T-helper 17 cell (primary cell): ENCODE measurements at regions not wholly inside any gene's neighbourhood (a gene's known extent, or its start where the extent isn't known, plus 50 kb on each side); places are given as distances from the start of the nearest gene placed in this dataset.

Experiments used
- ATAC-seq: fragments of 150-1000 bp; cut with Tn5 transposase; 2 replicates; pipeline ENCODE4 v1.10.0; 2021; ENCODE audit warnings: mild to moderate bottlenecking, moderate library complexity
- DNase-seq, 3 donors: peaks; one replicate each; pipeline versions ENCODE4 v3.0.0 to v3.0.0-alpha.2; 2020 to 2021
- H3K9me3 ChIP-seq: one replicate; pipeline ENCODE4 v1.7.0; 2013; ENCODE audit warnings: low read length, mild to moderate bottlenecking; ENCODE audit not compliant: control insufficient read depth, poor library complexity, severe bottlenecking
- H3K27ac Mint-ChIP-seq: one replicate; pipeline ENCODE4 v1.8.0; 2022; ENCODE audit warnings: mild to moderate bottlenecking, moderate library complexity, mixed read lengths
- H3K27me3 Mint-ChIP-seq: one replicate; pipeline ENCODE4 v1.8.0; 2022; ENCODE audit warnings: mixed read lengths
- H3K36me3 Mint-ChIP-seq: one replicate; pipeline ENCODE4 v1.8.0; 2022; ENCODE audit warnings: low read depth, mixed read lengths
- H3K4me1 Mint-ChIP-seq: one replicate; pipeline ENCODE4 v1.8.0; 2022; ENCODE audit warnings: mild to moderate bottlenecking, mixed read lengths
- H3K4me3 Mint-ChIP-seq: one replicate; pipeline ENCODE4 v1.8.0; 2022; ENCODE audit warnings: mild to moderate bottlenecking, moderate library complexity, mixed read lengths

DNA sequence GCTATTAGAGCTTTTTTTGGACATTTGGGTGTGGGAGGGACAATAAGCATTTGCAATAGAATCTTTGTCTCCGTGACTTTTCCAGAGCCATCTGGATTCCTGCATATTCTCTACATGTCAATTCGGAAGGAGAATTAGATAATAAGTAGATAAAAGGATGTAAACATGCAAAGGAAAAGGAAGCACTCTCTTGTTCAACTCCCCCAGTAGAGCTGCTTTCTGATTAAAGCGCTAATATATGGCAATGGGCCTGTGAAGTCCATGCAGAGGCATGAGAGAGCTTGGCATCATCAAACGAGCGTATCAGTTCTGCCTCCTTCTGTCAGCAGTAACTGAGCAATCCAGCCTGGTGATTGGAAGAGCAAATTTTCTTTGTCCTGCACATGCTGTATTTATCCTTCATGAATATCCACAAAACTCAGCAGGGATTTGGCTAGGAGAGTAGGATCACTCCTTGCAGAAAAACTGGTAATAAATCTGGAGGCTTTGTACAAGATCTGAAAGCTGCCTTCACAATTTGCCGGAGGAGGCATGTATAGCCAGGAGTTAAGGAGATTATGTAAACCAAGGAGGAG is 1752.9 kb downstream of the MAT2B start:
- Mint-ChIP-seq H3K27ac (no peak overlapping the region), H3K27me3 (no peaks in the 10 kb centered on the region)
- no peak for ATAC-seq

DNA sequence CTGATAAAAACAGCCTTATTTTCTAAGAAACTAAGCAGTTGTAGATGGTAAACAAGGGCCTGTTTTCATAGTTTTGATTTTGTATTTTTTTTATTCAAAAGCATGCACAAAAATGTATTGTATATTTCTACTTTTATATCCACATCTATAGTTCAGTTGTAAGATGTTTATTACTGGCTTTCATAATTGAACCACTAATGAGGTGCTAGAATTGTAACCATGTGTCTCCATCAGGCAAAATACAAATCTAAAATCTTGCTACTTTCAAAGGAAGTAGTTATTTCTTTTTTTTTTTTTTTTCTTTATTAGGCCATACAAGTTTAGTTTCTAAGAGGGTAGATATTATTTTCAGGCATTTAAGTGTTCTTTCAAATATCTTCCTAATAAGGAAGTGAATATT is 1755.0 kb downstream of the MAT2B start:
- Mint-ChIP-seq H3K36me3 (no peaks in the 10 kb centered on the region), H3K27me3 (no peaks in the 10 kb centered on the region), H3K4me1 (no peaks in the 10 kb centered on the region), H3K27ac (no peak overlapping the region), H3K4me3 (no peak overlapping the region)
- DNase-seq: no peak
- ATAC-seq: no peak
- H3K9me3 ChIP-seq: peaks cover 3% of the 10 kb centered on the region

More for the DNA sequence above, 1752.9 kb downstream of the MAT2B start:
- no peaks in the 10 kb centered on the region for H3K36me3 Mint-ChIP-seq
- no peaks in the 10 kb centered on the region for H3K4me1 Mint-ChIP-seq
- no peak overlapping the region for H3K4me3 Mint-ChIP-seq
- H3K9me3 ChIP-seq: peaks cover 3% of the 10 kb centered on the region
- no peak for DNase-seq

GRCh38 chr5:165263536-165263935 is 1758.1 kb downstream of the MAT2B start:
- Mint-ChIP-seq H3K27me3 (no peaks in the 10 kb centered on the region), H3K4me3 (no peak overlapping the region), H3K4me1 (no peaks in the 10 kb centered on the region), H3K27ac (no peak overlapping the region), H3K36me3 (no peaks in the 10 kb centered on the region)
- DNase-seq (no peak), ATAC-seq (no peak)
- peaks cover 3% of the 10 kb centered on the region for H3K9me3 ChIP-seq

DNA sequence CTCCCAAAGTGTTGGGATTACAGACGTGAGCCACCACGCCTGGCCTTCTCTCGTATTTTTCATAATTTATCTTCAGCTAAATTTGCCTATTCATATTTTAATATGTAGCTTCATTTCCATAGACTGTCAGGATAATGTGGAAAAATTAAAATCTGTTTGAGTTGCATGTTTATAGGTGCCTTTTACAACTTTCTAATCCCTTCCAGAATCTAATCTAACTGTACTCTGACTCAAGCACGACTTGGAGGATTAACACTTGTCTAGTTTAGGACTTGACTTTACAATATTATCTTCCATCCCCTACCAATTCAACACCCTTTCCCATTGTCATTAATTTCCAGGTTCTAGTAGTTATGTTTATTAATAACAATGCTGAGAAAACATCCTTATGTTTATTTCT is 1761.5 kb downstream of the MAT2B start:
- no peaks in the 10 kb centered on the region for H3K27me3 Mint-ChIP-seq
- ATAC-seq: no peak
- no peak for DNase-seq
- H3K4me3 Mint-ChIP-seq: no peak overlapping the region
- no peaks in the 10 kb centered on the region for H3K4me1 Mint-ChIP-seq
- H3K27ac Mint-ChIP-seq: no peak overlapping the region
- H3K9me3 ChIP-seq: no peaks in the 10 kb centered on the region
- no peaks in the 10 kb centered on the region for H3K36me3 Mint-ChIP-seq

- H3K4me1 Mint-ChIP-seq: no peaks in the 10 kb centered on the region
- H3K9me3 ChIP-seq: no peaks in the 10 kb centered on the region
- H3K36me3 Mint-ChIP-seq: no peaks in the 10 kb centered on the region
- ATAC-seq: no peak
- DNase-seq: no peak
- H3K27ac Mint-ChIP-seq: no peak overlapping the region
- no peak overlapping the region for H3K4me3 Mint-ChIP-seq
- H3K27me3 Mint-ChIP-seq: no peaks in the 10 kb centered on the region
Measured at GRCh38 chr5:165272436-165272835, 1767.0 kb downstream of the MAT2B start.

- Mint-ChIP-seq H3K27me3 (no peaks in the 10 kb centered on the region), H3K27ac (no peak overlapping the region), H3K4me3 (no peak overlapping the region), H3K4me1 (no peaks in the 10 kb centered on the region), H3K36me3 (no peaks in the 10 kb centered on the region)
- ATAC-seq: no peak
- no peak for DNase-seq
- H3K9me3 ChIP-seq: no peaks in the 10 kb centered on the region
Measured at GRCh38 chr5:165277661-165278060, 1772.2 kb downstream of the MAT2B start.

GRCh38 chr5:165282491-165282890 is 1777.1 kb downstream of the MAT2B start:
- no peak for ATAC-seq
- no peaks in the 10 kb centered on the region for H3K9me3 ChIP-seq
- no peaks in the 10 kb centered on the region for H3K4me1 Mint-ChIP-seq
- no peak overlapping the region for H3K27ac Mint-ChIP-seq
- H3K4me3 Mint-ChIP-seq: no peak overlapping the region
- H3K36me3 Mint-ChIP-seq: no peaks in the 10 kb centered on the region
- H3K27me3 Mint-ChIP-seq: no peaks in the 10 kb centered on the region
- no peak for DNase-seq

GRCh38 chr5:165286692-165287091 is 1781.3 kb downstream of the MAT2B start:
- H3K36me3 Mint-ChIP-seq: no peaks in the 10 kb centered on the region
- ATAC-seq (no peak), DNase-seq (no peak)
- no peaks in the 10 kb centered on the region for H3K9me3 ChIP-seq
- H3K27ac Mint-ChIP-seq: no peak overlapping the region
- no peaks in the 10 kb centered on the region for H3K27me3 Mint-ChIP-seq
- no peak overlapping the region for H3K4me3 Mint-ChIP-seq
- H3K4me1 Mint-ChIP-seq: no peaks in the 10 kb centered on the region

- no peaks in the 10 kb centered on the region for H3K9me3 ChIP-seq
- Mint-ChIP-seq H3K4me3 (no peak overlapping the region), H3K27ac (no peak overlapping the region), H3K27me3 (no peaks in the 10 kb centered on the region), H3K36me3 (no peaks in the 10 kb centered on the region), H3K4me1 (no peaks in the 10 kb centered on the region)
- ATAC-seq (no peak), DNase-seq (no peak)
Measured at GRCh38 chr5:165290535-165290934, 1785.1 kb downstream of the MAT2B start.

DNA sequence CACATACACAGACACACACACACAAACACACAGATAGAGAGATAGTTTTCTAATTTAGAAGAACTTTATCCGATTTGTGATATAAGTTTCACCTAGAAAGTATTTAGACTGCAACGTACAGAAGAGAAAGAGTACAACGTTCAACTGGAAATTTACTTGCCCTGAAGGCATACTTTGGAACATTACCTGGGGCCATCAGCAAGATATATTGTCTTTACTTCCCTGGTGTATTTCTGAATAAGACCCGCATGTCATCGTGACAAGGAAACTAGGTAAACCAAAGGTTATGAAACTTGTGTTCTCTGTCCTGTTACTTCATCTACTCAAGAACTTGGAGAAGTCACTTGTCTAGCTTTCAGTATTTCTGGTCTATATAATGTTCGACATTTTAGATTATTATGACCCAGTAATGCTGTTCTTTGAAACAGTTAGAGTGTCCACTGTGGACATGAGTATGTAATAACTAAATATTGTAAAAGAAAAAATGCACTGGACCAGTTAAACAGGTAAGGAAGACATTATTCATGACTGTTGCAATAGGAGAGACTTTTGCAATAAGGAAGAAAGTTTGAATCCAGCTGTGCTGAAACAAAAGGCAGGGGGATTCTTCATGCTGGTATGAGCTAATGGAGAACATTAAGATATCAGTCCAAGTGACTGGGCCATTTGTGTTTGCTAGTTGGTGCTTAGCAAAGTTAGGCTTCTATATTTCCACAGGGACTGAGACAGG is 1791.1 kb downstream of the MAT2B start:
- ATAC-seq: no peak
- Mint-ChIP-seq H3K4me1 (no peaks in the 10 kb centered on the region), H3K36me3 (no peaks in the 10 kb centered on the region), H3K4me3 (no peak overlapping the region), H3K27me3 (no peaks in the 10 kb centered on the region), H3K27ac (no peak overlapping the region)
- no peak for DNase-seq
- H3K9me3 ChIP-seq: no peaks in the 10 kb centered on the region

GRCh38 chr5:165304193-165304827 is 1798.9 kb downstream of the MAT2B start:
- no peak for ATAC-seq

GRCh38 chr5:165305596-165305995 is 1800.2 kb downstream of the MAT2B start:
- no peaks in the 10 kb centered on the region for H3K36me3 Mint-ChIP-seq
- no peaks in the 10 kb centered on the region for H3K4me1 Mint-ChIP-seq
- H3K27me3 Mint-ChIP-seq: no peaks in the 10 kb centered on the region
- DNase-seq: no peak
- ATAC-seq: no peak
- no peaks in the 10 kb centered on the region for H3K9me3 ChIP-seq
- no peak overlapping the region for H3K27ac Mint-ChIP-seq
- H3K4me3 Mint-ChIP-seq: no peak overlapping the region

More at GRCh38 chr5:165304193-165304827, 1798.9 kb downstream of the MAT2B start:
- Mint-ChIP-seq H3K4me3 (no peak overlapping the region), H3K27ac (no peak overlapping the region), H3K4me1 (no peaks in the 10 kb centered on the region), H3K27me3 (no peaks in the 10 kb centered on the region), H3K36me3 (no peaks in the 10 kb centered on the region)
- no peaks in the 10 kb centered on the region for H3K9me3 ChIP-seq
- no peak for DNase-seq

- ATAC-seq: no peak
- DNase-seq: no peak
- H3K4me3 Mint-ChIP-seq: no peak overlapping the region
- H3K27me3 Mint-ChIP-seq: no peaks in the 10 kb centered on the region
- H3K36me3 Mint-ChIP-seq: no peaks in the 10 kb centered on the region
- H3K4me1 Mint-ChIP-seq: no peaks in the 10 kb centered on the region
- no peak overlapping the region for H3K27ac Mint-ChIP-seq
- H3K9me3 ChIP-seq: no peaks in the 10 kb centered on the region
Measured at GRCh38 chr5:165309446-165309845, 1804.0 kb downstream of the MAT2B start.

GRCh38 chr5:165310031-165310430 is 1804.6 kb downstream of the MAT2B start:
- Mint-ChIP-seq H3K36me3 (no peaks in the 10 kb centered on the region), H3K4me3 (no peak overlapping the region), H3K4me1 (no peaks in the 10 kb centered on the region), H3K27me3 (no peaks in the 10 kb centered on the region), H3K27ac (no peak overlapping the region)
- H3K9me3 ChIP-seq: no peaks in the 10 kb centered on the region
- ATAC-seq: no peak
- no peak for DNase-seq
